GM19043 (cell line): ENCODE measurements at regions not wholly inside any gene's neighbourhood (a gene's known extent, or its start where the extent isn't known, plus 50 kb on each side); places are given as distances from the start of the nearest gene placed in this dataset.
"Not testable (repeated sequence)": the region's sequence is repeated elsewhere in the genome, so short reads cannot be mapped to it uniquely, and the experiment has no call there.

Source experiments
- ATAC-seq: cut with Tn5 transposase; IDR thresholded peaks from one replicate; pipeline ENCODE4 v1.9.1; 2021; ENCODE audit warnings: low read depth; ENCODE audit not compliant: unreplicated experiment

GRCh38 chr18:76053551-76053950 is 441.5 kb downstream of the ZNF516 start:
- ATAC-seq: no peak

- no peak for ATAC-seq
These were observed 442.8 kb downstream of the ZNF516 start for GRCh38 chr18:76052227-76052595.

GRCh38 chr18:76051396-76052226 is 443.4 kb downstream of the ZNF516 start:
- no peak for ATAC-seq

GRCh38 chr18:76046221-76046620 is 448.8 kb downstream of the ZNF516 start:
- no peak for ATAC-seq

- no peak for ATAC-seq
These were observed 452.5 kb downstream of the ZNF516 start for GRCh38 chr18:76042511-76042910.

- ATAC-seq: no peak
These were observed 476.8 kb downstream of the ZNF516 start for GRCh38 chr18:76018210-76018609.

GRCh38 chr18:76013057-76013456 is 482.0 kb downstream of the ZNF516 start:
- ATAC-seq: no peak

- ATAC-seq: no peak
These were observed 489.3 kb downstream of the ZNF516 start for GRCh38 chr18:76005632-76006208.

- ATAC-seq: not testable (repeated sequence)
These were observed 507.1 kb downstream of the ZNF516 start for GRCh38 chr18:75987913-75988312.

- no peak for ATAC-seq
These were observed 510.2 kb downstream of the ZNF516 start for GRCh38 chr18:75984853-75985252.

GRCh38 chr18:75981102-75981501 is 513.9 kb downstream of the ZNF516 start:
- ATAC-seq: no peak

- ATAC-seq: no peak
These were observed 518.0 kb downstream of the ZNF516 start for GRCh38 chr18:75977081-75977480.

GRCh38 chr18:75970212-75970611 is 524.8 kb downstream of the ZNF516 start:
- ATAC-seq: no peak

GRCh38 chr18:75966431-75966830 is 528.6 kb downstream of the ZNF516 start:
- ATAC-seq: no peak

- no peak for ATAC-seq
These were observed 532.9 kb downstream of the ZNF516 start for GRCh38 chr18:75962036-75962572.

GRCh38 chr18:75960356-75960755 is 532.9 kb upstream of the SMIM21 start:
- ATAC-seq: not testable (repeated sequence)

- no peak for ATAC-seq
These were observed 531.6 kb upstream of the SMIM21 start for GRCh38 chr18:75959150-75959549.

- no peak for ATAC-seq
These were observed 531.2 kb upstream of the SMIM21 start for GRCh38 chr18:75958683-75959082.

- no peak for ATAC-seq
These were observed 517.9 kb upstream of the SMIM21 start for GRCh38 chr18:75945265-75945933.

GRCh38 chr18:75937306-75937705 is 509.8 kb upstream of the SMIM21 start:
- ATAC-seq: no peak

- no peak for ATAC-seq
These were observed 509.4 kb upstream of the SMIM21 start for GRCh38 chr18:75936862-75937261.
